ENCODE measurements at regions not wholly inside any gene's neighbourhood (a gene's known extent, or its start where the extent isn't known, plus 50 kb on each side); places are given as distances from the start of the nearest gene placed in this dataset.
A peak's percentile ranks its signal among the peaks of the same experiment; 100 is the strongest.

GRCh38 chr4:179478608-179479007 lies 2036.4 kb upstream of the AGA start:
- Histone ChIP-seq H3K27ac (ENCODE audit: low read length) (no peak overlapping the region), H3K27me3 (ENCODE audit: control insufficient read depth, insufficient read depth, low read length) (no peaks in the 10 kb centered on the region), H3K9me3 (replicated peaks; ENCODE audit: control insufficient read depth, low read depth, low read length) (peaks cover 2% of the 10 kb centered on the region), H3K4me3 (ENCODE audit: low read length) (no peak overlapping the region), H3K4me1 (ENCODE audit: control insufficient read depth, insufficient read depth, low read length) (no peaks in the 10 kb centered on the region), H3K36me3 (ENCODE audit: control insufficient read depth, insufficient read depth, low read length) (no peaks in the 10 kb centered on the region)
- DNase-seq = no peak

DNA sequence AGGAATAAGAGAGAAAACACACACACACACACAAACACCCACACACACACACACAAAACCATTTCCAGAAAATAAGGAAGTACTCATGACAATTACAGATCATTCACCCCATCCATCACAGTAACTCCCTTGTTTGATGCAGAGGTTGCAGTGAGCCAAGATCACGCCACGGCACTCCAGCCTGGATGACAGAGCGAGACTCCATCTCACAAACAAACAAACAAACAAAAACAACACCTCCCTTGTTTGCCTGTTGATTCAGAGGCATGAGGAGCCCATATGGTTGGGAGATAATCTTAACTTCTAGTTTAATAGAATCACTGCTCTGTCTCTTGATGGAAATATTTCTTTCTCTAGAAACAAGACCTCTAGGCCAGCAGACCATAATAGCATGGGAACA lies 2043.5 kb upstream of the AGA start:
- no peaks in the 10 kb centered on the region for H3K27me3 ChIP-seq (ENCODE audit: control insufficient read depth, insufficient read depth, low read length)
- no peak overlapping the region for H3K27ac ChIP-seq (ENCODE audit: low read length)
- peaks cover 8% of the 10 kb centered on the region for H3K4me1 ChIP-seq (ENCODE audit: control insufficient read depth, insufficient read depth, low read length)
- H3K4me3 ChIP-seq (ENCODE audit: low read length) = no peak overlapping the region
- DNase-seq = no peak
- no peaks in the 10 kb centered on the region for H3K36me3 ChIP-seq (ENCODE audit: control insufficient read depth, insufficient read depth, low read length)
- no CpG with 5 or more reads among the region's 3 CpGs for WGBS (ENCODE audit: insufficient coverage)
- peaks cover 2% of the 10 kb centered on the region for H3K9me3 ChIP-seq (replicated peaks; ENCODE audit: control insufficient read depth, low read depth, low read length)

- H3K4me3 ChIP-seq (ENCODE audit: low read length) = no peak overlapping the region
- 33% methylated on average over 2 of the region's 6 CpGs for WGBS (ENCODE audit: insufficient coverage)
- H3K9me3 ChIP-seq (replicated peaks; ENCODE audit: control insufficient read depth, low read depth, low read length) = peaks cover 2% of the 10 kb centered on the region
- no peaks in the 10 kb centered on the region for H3K27me3 ChIP-seq (ENCODE audit: control insufficient read depth, insufficient read depth, low read length)
- peak; percentile 88 for DNase-seq
- H3K36me3 ChIP-seq (ENCODE audit: control insufficient read depth, insufficient read depth, low read length) = no peaks in the 10 kb centered on the region
- no peak overlapping the region for H3K27ac ChIP-seq (ENCODE audit: low read length)
- H3K4me1 ChIP-seq (ENCODE audit: control insufficient read depth, insufficient read depth, low read length) = peaks cover 8% of the 10 kb centered on the region
These were observed 2044.5 kb upstream of the AGA start for GRCh38 chr4:179486570-179487335.

GRCh38 chr4:179492260-179493080 lies 2050.2 kb upstream of the AGA start:
- Histone ChIP-seq H3K9me3 (replicated peaks; ENCODE audit: control insufficient read depth, low read depth, low read length) (peaks cover 2% of the 10 kb centered on the region), H3K27me3 (ENCODE audit: control insufficient read depth, insufficient read depth, low read length) (no peaks in the 10 kb centered on the region), H3K36me3 (ENCODE audit: control insufficient read depth, insufficient read depth, low read length) (no peaks in the 10 kb centered on the region), H3K27ac (ENCODE audit: low read length) (no peak overlapping the region), H3K4me3 (ENCODE audit: low read length) (no peak overlapping the region), H3K4me1 (ENCODE audit: control insufficient read depth, insufficient read depth, low read length) (no peaks in the 10 kb centered on the region)
- 96% methylated on average over 3 of the region's 3 CpGs for WGBS (ENCODE audit: insufficient coverage)
- no peak for DNase-seq

DNA sequence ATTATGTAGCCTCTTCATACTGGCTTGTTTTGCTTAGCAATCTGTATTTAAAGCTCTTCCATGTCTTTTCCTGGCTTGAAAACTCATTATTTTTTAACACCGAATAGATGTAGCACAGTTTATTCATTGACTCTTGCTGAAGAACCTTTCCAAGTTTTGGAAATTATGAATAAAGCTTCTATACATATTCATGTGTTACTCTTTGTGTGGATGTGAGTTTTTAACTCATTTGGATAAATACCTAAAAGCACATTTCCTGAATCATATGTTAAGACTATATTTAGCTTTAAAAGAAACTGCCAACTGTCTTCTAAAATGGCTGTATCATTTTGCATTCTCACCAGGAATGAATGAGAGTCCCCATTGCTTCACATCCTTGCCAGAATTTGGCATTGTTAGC lies 2061.7 kb upstream of the AGA start:
- no CpG with 5 or more reads among the region's 1 CpG for WGBS (ENCODE audit: insufficient coverage)
- no peak for DNase-seq
- Histone ChIP-seq H3K27me3 (ENCODE audit: control insufficient read depth, insufficient read depth, low read length) (no peaks in the 10 kb centered on the region), H3K9me3 (replicated peaks; ENCODE audit: control insufficient read depth, low read depth, low read length) (no peaks in the 10 kb centered on the region), H3K36me3 (ENCODE audit: control insufficient read depth, insufficient read depth, low read length) (no peaks in the 10 kb centered on the region), H3K4me3 (ENCODE audit: low read length) (no peak overlapping the region), H3K4me1 (ENCODE audit: control insufficient read depth, insufficient read depth, low read length) (no peaks in the 10 kb centered on the region), H3K27ac (ENCODE audit: low read length) (no peak overlapping the region)

DNA sequence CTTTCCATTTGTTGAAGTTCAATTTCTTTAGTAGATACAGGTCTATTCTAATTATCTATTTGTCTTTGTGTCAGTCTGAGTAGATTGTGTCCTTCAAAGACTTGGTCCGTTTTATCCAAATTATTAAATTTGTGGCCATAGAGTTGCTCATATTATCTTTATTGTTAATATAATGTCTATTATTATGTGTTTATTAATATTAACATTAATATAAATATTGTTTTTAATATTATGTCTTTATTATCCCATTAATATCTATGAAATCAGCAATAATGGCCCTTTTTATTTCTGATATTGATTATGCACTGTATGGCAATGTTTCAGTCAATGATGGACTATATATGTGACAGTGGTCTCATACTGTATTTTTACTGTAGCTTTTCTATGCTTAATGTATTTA lies 2067.3 kb upstream of the AGA start:
- no peaks in the 10 kb centered on the region for H3K9me3 ChIP-seq (replicated peaks; ENCODE audit: control insufficient read depth, low read depth, low read length)
- no peaks in the 10 kb centered on the region for H3K36me3 ChIP-seq (ENCODE audit: control insufficient read depth, insufficient read depth, low read length)
- no CpG with 5 or more reads among the region's 1 CpG for WGBS (ENCODE audit: insufficient coverage)
- H3K27ac ChIP-seq (ENCODE audit: low read length) = no peak overlapping the region
- DNase-seq = no peak
- no peaks in the 10 kb centered on the region for H3K27me3 ChIP-seq (ENCODE audit: control insufficient read depth, insufficient read depth, low read length)
- no peak overlapping the region for H3K4me3 ChIP-seq (ENCODE audit: low read length)
- no peaks in the 10 kb centered on the region for H3K4me1 ChIP-seq (ENCODE audit: control insufficient read depth, insufficient read depth, low read length)

DNA sequence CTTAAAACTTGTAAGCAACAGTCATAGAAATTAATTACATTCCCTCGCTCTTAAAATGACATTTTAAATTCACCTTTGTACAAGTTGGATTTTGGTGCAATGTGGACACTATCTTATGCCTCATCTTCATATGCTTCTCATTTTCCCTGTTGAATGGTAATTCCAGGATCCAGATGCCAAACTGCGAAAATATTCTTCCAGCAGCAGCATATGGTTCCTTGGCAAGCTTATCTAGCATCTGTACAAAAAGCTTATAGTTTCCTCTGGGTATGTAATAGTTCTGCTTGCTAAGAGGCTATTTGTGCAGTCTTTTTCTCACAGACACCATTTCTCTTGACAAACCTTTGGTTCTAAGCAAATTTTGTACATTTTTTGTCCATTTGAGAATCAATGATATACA lies 2079.7 kb upstream of the AGA start:
- DNase-seq = peak; percentile 81
- no CpG with 5 or more reads among the region's 2 CpGs for WGBS (ENCODE audit: insufficient coverage)
- Histone ChIP-seq H3K9me3 (replicated peaks; ENCODE audit: control insufficient read depth, low read depth, low read length) (no peaks in the 10 kb centered on the region), H3K27me3 (ENCODE audit: control insufficient read depth, insufficient read depth, low read length) (no peaks in the 10 kb centered on the region), H3K36me3 (ENCODE audit: control insufficient read depth, insufficient read depth, low read length) (no peaks in the 10 kb centered on the region), H3K4me3 (ENCODE audit: low read length) (no peak overlapping the region), H3K4me1 (ENCODE audit: control insufficient read depth, insufficient read depth, low read length) (no peaks in the 10 kb centered on the region), H3K27ac (ENCODE audit: low read length) (peak overlapping the region; percentile 30)

DNA sequence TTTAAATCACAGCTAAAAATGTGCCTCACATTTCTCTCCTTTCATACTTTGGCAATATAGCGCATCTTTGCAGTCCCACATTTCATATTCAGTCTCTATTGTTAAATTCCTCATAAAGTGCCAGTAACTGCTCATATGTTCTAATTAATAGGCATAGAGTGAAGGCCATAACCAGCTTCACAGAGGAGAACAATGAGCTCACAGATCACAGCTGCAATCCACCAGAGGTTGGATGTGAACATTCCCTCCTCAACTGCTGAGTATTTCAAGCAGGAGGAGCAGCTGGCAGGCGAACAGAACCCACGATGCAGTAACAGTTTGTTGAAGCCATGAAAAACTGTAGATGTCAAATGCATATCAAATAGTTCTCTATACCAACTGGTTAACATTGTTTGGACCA lies 2088.7 kb upstream of the AGA start:
- Histone ChIP-seq H3K4me3 (ENCODE audit: low read length) (no peak overlapping the region), H3K9me3 (replicated peaks; ENCODE audit: control insufficient read depth, low read depth, low read length) (no peaks in the 10 kb centered on the region), H3K4me1 (ENCODE audit: control insufficient read depth, insufficient read depth, low read length) (no peaks in the 10 kb centered on the region), H3K36me3 (ENCODE audit: control insufficient read depth, insufficient read depth, low read length) (no peaks in the 10 kb centered on the region), H3K27ac (ENCODE audit: low read length) (no peak overlapping the region), H3K27me3 (ENCODE audit: control insufficient read depth, insufficient read depth, low read length) (no peaks in the 10 kb centered on the region)
- WGBS (ENCODE audit: insufficient coverage) = no CpG with 5 or more reads among the region's 3 CpGs
- peak; percentile 74 for DNase-seq

- Histone ChIP-seq H3K4me1 (ENCODE audit: control insufficient read depth, insufficient read depth, low read length) (no peaks in the 10 kb centered on the region), H3K27ac (ENCODE audit: low read length) (no peak overlapping the region), H3K9me3 (replicated peaks; ENCODE audit: control insufficient read depth, low read depth, low read length) (no peaks in the 10 kb centered on the region), H3K27me3 (ENCODE audit: control insufficient read depth, insufficient read depth, low read length) (no peaks in the 10 kb centered on the region), H3K36me3 (ENCODE audit: control insufficient read depth, insufficient read depth, low read length) (no peaks in the 10 kb centered on the region), H3K4me3 (ENCODE audit: low read length) (no peak overlapping the region)
- WGBS (ENCODE audit: insufficient coverage) = no CpG with 5 or more reads among the region's 3 CpGs
- no peak for DNase-seq
These were observed 2094.5 kb upstream of the AGA start for GRCh38 chr4:179536694-179537093.

DNA sequence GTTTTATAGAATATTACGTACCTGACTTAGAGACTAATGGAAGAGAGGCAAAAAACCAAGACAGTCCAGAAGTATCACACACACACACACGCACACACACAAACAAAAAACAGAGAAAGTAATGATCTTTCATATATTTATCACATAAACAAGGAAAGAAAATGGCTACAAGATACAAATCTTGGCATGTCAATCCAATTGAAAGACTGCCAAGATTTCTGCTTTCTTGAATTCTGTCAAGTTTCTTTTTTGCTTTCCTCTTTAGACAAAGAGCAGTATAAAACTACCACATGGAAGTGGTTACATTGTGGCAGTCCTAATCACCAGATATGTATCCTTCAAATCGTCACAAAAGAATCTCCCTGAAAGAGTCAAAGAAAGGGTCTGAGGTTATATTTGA lies 2097.4 kb upstream of the AGA start:
- Histone ChIP-seq H3K4me1 (ENCODE audit: control insufficient read depth, insufficient read depth, low read length) (no peaks in the 10 kb centered on the region), H3K27me3 (ENCODE audit: control insufficient read depth, insufficient read depth, low read length) (no peaks in the 10 kb centered on the region), H3K36me3 (ENCODE audit: control insufficient read depth, insufficient read depth, low read length) (no peaks in the 10 kb centered on the region), H3K9me3 (replicated peaks; ENCODE audit: control insufficient read depth, low read depth, low read length) (no peaks in the 10 kb centered on the region), H3K4me3 (ENCODE audit: low read length) (no peak overlapping the region), H3K27ac (ENCODE audit: low read length) (no peak overlapping the region)
- DNase-seq = no peak
- WGBS (ENCODE audit: insufficient coverage) = no CpG with 5 or more reads among the region's 3 CpGs

Measured in muscle of leg (tissue), 3 donors.